GM21528 (cell line): ENCODE measurements at regions not wholly inside any gene's neighbourhood (a gene's known extent, or its start where the extent isn't known, plus 50 kb on each side); places are given as distances from the start of the nearest gene placed in this dataset.
A peak's percentile ranks its signal among the peaks of the same experiment; 100 is the strongest.

Experiments
- ATAC-seq: cut with Tn5 transposase; IDR thresholded peaks from one replicate; pipeline ENCODE4 v1.9.1; 2021; ENCODE audit warnings: mild to moderate bottlenecking, moderate library complexity; ENCODE audit not compliant: unreplicated experiment, low FRiP score

- ATAC-seq, result no peak
Measured at GRCh38 chr2:196338440-196338839, 167.1 kb upstream of the STK17B start.

DNA sequence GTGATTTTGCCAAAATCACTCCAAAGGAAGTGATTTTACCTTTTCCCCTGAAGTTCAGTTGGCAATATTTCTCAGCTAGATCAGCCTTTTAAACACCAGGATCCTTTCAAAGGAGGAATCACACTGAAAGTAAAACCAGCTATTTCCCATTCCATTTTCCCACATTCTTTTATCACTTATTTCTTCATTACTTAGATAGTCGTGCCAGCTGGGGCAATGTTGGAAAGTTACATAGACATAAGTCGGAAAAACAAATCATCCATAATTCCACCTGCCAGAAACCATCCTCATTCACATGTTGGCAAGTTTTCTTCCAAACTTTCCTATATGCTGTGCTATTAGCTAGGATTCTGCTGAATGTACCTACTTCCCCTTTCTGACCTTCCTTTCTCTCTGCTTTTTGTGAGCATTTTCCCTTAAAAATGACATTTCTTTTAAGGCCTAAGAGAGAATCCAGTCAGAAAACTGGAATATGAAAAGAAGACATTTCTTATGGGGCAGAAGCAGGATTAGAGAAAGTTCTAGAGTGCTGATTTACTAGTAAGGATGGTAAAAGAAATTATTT is 170.0 kb upstream of the STK17B start:
- ATAC-seq, result no peak

DNA sequence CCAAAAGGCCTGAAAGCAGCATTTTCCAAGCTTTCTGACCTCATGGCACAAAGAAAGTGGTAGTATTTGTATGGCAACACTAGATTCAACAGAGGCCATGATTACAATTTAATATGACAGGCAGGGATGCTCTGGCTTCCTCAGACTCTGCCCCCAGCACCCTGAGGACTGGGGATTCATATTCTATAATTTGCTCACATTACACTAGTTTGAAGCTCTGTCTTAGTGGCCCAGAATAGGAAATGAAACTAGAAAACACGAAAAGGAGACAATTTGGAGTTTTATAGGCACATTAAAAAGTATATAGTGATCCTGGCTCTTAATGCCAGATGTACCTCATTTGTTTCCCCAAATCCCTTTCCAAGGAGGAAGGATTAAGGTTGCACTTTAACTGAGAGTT is 173.0 kb upstream of the STK17B start:
- ATAC-seq, result no peak

- ATAC-seq, result no peak
Measured at GRCh38 chr2:196353717-196354116, 182.3 kb upstream of the STK17B start.

DNA sequence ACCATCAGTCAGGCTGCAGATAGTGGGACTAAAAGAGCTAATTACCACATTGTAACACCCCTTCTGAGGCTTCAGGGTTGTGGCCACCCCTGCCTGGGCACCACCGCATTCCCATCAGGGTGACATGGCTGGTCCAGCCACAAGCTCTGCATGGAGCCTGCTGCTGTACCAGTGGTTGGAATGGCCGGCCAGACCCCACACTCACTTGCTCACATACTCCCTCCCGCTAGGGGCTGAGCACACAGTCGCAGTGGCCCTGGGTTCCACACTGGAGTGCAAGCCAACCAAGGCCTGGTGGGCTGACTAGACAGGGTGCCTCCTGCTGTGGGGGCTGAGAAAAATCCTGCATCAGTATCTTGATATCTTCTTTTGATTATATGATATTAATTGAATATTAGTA is 182.8 kb upstream of the STK17B start:
- no peak for ATAC-seq

DNA sequence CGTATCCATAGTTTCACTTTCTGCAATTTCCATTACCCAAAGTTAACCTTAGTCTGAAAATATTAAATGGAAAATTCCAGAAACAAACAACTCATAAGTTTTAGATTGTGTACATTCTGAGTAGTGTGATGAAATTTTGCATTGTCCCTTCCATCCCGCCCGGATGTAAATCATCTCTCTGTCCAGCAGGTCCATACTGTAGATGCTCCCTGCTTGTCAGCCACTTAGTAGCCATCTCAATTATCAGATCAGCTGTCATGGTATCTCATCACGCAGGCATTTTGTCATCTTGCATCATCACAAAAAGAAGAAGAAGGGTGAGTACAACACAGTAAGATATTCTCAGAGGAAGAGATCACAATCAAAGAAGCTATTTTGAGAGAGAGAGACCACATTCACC is 185.0 kb upstream of the STK17B start:
- no peak for ATAC-seq

DNA sequence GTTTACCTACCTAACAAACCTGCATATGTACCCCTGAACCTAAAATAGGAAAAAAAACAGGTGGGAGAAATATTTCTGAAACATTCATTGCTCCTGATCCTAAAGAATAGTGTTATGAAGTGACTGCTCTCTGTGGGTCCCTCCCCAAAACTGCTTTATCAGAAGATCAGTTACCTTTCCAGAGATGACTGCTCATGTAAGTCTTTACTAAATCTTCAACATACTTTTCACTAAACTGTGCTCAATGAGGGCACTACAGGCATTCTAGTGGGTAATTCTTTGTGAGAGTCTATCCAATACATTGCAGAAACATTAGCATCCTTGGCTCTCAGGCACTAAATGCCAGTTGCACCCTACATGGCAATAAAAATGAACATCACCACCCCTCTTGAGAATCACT is 189.3 kb upstream of the STK17B start:
- ATAC-seq, result no peak

DNA sequence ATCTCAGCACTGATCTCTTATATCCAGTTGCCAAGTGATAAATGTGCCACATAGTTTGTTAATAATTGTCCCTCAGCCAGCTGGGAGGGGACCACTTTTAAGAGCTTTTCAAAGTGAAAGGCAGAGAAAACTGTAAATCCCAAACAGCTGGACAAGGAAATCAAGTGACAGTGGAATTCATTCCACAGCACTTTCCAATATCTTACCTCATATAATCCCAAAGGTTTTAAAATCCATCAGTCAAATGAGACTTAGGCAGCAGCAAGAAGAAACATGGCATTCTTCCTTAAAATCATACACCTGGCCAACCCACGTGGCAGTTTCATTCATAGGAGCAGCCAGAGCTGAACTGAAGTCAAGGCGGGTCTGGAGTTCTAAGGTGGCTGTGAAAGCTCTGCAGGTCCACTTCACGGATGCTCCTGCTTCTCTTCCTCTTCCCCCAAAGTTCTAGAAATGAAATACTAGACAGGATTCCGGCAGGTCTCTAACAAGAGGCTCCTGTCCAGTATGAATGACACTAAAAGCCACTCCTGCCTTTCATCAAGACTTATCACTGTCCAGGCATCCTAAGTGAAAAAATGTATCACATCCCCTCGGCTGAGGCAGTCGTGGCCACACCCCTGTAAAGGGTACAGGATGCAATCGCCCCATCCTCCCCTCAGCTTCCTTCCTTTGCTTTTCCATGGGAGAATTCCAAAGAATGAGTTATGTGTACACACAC is 190.4 kb upstream of the STK17B start:
- ATAC-seq, result no peak

DNA sequence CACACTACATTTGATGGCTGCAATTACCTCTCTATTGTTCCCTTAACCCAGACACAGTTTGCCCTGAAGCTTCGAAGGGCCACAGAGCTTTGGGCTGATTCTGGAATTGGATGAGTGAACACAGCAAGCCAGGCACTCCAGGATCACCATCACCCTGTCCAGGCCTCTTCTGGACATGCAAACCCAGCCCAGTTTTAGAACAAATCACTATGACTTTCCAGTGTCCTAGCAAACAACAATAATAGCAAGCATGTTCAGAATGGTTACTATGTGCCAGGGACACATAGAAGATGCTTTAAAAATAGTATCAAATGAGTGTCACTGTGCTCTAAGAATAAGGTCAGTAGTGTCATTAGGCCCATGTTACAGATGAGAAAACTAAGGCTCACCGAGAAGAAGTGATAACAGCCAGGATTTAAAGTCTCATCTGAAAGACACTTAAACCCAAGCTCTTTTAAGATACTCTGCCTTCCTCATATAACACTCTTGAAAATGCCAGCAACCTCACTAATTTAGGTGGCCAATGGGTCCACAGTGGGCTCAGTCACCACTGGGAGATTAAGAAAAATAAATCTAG is 191.7 kb upstream of the STK17B start:
- no peak for ATAC-seq

DNA sequence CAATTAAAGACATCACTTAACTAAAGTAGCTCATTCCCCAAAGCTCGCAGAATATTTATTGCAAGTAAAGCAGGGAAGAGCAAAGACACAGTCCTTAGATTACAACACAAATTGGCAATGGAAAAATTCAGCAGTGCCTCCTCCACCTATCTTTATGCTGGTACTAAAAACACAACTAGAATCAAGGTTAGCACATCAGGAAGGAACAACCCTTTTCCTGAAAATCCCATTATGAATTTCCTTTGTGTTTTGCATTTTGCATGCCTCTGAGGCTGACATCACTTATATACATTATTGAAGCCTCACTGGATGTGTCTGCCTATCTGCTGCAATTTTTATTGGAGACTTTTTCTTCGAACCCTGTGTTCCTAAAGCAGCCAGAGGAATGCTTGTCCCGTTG is 193.8 kb upstream of the STK17B start:
- ATAC-seq, result no peak

DNA sequence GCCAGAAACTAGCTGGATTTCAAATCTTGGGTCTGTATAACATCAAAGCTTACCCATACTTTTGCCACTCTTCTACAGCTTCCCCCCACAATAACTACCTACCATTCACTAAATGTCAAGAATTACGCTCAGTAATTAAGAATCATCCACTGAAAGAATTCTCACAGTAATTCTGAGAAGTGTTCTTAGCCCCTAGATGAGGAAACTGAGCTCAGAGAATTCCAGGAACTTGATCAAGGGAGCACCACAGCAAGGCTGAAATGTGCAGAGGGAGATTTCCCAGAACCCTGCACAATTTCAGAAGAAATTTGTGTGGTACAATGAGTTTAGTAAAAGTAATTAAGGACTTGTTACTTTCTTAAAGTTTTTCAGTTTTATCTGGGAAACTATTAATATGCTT is 194.5 kb upstream of the STK17B start:
- ATAC-seq, result no peak

DNA sequence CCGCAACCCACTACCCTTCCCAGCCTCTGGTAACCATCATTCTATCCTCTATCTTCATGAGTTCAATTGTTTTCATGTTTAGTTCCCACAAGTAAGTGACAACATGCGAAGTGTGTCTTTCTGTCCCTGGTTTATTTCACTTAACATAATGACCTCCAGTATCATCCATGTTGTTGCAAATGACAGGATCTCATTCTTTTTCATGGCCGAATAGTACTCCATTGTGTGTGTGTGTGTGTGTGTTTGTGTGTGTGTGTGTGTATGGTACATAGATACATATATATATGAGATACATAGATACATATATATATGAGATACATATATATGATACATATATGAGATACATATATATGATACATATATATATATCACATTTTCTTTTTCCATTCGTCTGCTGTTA is 196.3 kb upstream of the STK17B start:
- ATAC-seq, result no peak

DNA sequence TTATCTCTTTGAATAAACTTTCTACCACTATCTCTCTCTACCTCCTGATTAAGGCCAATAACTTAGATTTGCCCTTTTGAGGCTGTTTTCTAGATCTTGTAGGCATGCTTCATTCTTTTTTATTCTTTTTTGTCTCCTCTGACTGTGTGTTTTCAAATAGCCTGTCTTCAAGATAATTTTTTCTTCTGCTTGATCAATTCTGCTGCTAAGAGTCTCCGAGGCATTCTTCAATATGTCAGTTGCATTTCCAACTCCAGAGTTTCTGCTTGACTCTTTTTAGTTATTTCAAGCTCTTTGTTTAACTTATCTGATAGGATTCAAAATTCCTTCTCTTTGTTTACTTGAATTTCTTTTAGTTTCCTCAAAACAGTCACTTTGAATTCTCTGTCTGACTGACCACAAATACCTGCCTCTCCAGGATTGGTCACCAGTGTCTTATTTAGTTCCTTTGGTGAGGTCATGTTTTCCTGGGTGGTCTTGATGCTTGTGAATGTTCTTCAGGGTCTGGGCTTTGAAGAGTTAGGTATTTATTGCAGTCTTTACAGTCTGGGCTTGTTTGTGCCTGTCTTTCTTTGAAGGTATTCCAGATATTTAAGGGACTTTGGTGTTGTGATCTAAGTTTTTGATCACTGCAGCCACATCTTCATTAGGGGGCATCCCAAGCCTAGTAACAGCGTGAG is 197.3 kb upstream of the STK17B start:
- ATAC-seq, result no peak

GRCh38 chr2:196369967-196370366 is 198.6 kb upstream of the STK17B start:
- ATAC-seq, result no peak

- ATAC-seq, result no peak
Measured at GRCh38 chr2:196370381-196370780, 199.0 kb upstream of the STK17B start.

- no peak for ATAC-seq
Measured at GRCh38 chr2:196372276-196372809, 201.0 kb upstream of the STK17B start.

DNA sequence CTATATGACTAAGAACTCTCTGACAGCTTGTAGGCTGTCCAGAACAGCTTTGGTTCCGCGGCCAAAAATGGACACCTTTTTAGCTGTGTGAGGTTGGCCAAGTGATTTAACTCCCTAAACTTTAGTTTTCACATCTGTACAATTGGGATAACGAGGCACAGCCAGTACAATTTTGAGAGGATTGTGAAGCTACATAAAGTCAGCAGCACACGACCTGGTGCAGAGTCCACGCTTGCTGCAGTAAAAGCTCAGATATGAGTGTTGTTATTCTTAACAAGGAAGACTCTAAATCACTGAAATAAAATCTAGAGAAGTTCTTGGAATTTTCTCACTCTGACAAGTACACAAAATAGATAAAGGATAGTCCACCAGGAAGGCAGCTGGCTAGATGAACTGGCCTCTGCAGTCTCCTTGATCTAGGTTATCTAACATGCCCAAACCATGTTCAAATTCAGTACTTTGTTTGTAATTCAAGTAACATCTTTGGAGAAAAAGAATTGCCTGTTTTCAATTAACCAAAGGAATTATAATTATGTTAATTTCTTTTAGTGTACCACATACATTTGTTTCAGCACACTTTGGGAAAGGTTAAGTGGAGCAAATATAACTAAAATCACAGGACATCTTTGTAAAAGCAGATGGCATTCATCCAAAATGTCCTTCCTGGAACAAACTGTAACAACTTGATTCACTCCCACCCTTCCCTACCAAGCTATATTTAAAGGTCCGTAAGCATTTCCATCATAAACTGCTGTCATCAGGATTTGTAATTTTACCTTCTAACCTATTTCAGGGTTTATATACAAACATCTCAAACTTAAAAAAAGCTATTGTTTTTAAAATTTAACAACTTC is 201.7 kb upstream of the STK17B start:
- ATAC-seq, result no peak

- peak; percentile 54 for ATAC-seq
Measured at GRCh38 chr2:196376984-196377877, 205.9 kb upstream of the STK17B start.

DNA sequence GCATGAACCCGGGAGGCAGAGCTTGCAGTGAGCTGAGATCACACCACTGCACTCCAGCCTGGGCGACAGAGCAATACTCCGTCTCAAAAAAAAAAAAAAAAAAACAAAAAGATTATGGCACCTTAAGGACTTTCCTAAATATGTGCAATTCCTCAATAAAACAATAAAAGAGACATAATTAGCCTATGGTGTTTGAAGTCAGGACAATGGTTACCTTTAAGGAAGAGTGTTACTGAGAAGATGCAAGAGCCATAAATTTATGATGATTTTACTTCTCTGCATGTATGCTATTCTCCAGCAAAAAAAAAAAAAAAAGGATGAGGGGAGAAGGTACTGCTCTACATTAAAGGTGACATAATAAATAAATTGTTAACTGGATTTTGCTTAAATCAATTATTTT is 208.2 kb upstream of the STK17B start:
- no peak for ATAC-seq

- no peak for ATAC-seq
Measured at GRCh38 chr2:196380098-196380497, 208.7 kb upstream of the STK17B start.
